NT2/D1 (cell line): ENCODE measurements at regions not wholly inside any gene's neighbourhood (a gene's known extent, or its start where the extent isn't known, plus 50 kb on each side); places are given as distances from the start of the nearest gene placed in this dataset.

ENCODE experiments used
- SUZ12 ChIP-seq: IDR thresholded peaks from 2 replicates; pipeline ENCODE4 v1.6.1; 2011; ENCODE audit not compliant: insufficient read length, insufficient read depth; ENCODE audit errors: extremely low read depth
- YY1 ChIP-seq: IDR thresholded peaks from 2 replicates; pipeline ENCODE4 v1.6.1; 2011; ENCODE audit not compliant: insufficient read length, insufficient read depth
- ZNF274 ChIP-seq: IDR thresholded peaks from 2 replicates; pipeline ENCODE4 v1.6.1; 2011; ENCODE audit warnings: mild to moderate bottlenecking, low read depth, low read length

GRCh38 chr18:8967573-8967972, 134.9 kb upstream of the NDUFV2 start:
- no peak for TF ChIP-seq YY1
- no peak for TF ChIP-seq ZNF274
- TF ChIP-seq SUZ12 = no peak
